ENCODE measurements at regions not wholly inside any gene's neighbourhood (a gene's known extent, or its start where the extent isn't known, plus 50 kb on each side); places are given as distances from the start of the nearest gene placed in this dataset.
"Not testable (repeated sequence)": the region's sequence is repeated elsewhere in the genome, so short reads cannot be mapped to it uniquely, and the experiment has no call there.

- FAIRE-seq = no peak
Observed at GRCh38 chr3:153379516-153379915, 217.5 kb downstream of the RAP2B start.

- FAIRE-seq = no peak
Observed at GRCh38 chr3:153385343-153385742, 223.3 kb downstream of the RAP2B start.

DNA sequence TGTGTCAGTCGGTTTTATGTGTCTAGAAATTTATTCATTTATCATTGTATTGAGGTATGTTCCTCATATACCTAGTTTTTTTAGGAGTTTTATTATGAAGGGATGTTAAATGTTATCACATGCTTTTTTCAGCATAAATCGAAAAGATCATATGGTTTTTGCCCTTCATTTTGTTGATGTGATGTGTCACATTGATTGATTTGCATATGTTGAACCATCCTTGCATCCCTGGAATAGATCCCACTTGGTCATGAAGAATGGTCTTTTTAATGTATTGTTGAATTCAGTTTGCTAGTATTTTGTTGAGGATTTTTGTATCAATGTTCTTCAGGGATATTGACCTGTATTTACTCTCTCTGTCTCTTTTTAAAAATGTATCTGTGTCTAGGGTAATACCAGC is 230.3 kb downstream of the RAP2B start:
- FAIRE-seq = no peak

- FAIRE-seq = no peak
Observed at GRCh38 chr3:153394017-153394416, 232.0 kb downstream of the RAP2B start.

- FAIRE-seq = no peak
Observed at GRCh38 chr3:153396581-153396980, 234.6 kb downstream of the RAP2B start.

DNA sequence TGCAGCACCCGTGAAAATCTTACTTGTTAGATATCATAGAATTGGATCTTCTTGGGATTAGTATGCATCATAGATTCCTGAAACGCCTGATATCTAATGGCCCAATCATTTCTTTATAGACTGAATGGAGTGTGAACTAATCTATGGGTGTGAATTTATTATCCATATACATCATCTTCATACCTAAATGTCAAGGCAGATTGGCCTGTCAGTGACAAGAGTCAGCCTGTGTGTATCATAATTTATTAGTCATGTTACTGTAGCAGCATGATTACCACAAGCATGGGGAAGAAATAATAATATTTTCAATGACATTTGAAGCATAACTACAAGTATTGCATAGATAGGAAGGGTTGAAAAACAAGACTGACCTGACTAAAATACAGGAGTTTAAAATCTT is 235.8 kb downstream of the RAP2B start:
- FAIRE-seq = no peak

- no peak for FAIRE-seq
Observed at GRCh38 chr3:153399636-153400035, 237.6 kb downstream of the RAP2B start.

- no peak for FAIRE-seq
Observed at GRCh38 chr3:153400641-153401040, 238.6 kb downstream of the RAP2B start.

- no peak for FAIRE-seq
Observed at GRCh38 chr3:153404157-153404556, 242.1 kb downstream of the RAP2B start.

- FAIRE-seq = not testable (repeated sequence)
Observed at GRCh38 chr3:153405320-153405719, 243.3 kb downstream of the RAP2B start.

- FAIRE-seq = no peak
Observed at GRCh38 chr3:153410517-153410916, 248.5 kb downstream of the RAP2B start.

DNA sequence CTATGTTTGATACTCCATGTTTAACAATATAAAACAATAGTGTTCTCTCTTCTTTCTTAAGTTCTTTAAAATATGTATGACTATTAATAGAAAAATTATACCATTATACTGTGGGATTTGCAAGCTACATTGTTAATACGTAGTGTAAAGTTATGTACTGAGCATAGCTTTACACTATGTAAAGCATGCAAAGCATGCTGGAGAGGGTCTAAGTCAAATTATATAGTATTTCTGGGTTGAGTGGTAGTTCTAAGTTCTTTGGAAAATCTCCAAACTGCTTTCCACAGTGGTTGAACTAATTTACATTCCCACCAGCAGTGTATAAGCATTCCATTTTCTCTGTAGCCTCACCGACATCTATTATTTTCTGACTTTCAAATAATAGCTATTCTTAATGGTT is 253.0 kb downstream of the RAP2B start:
- FAIRE-seq = no peak

GRCh38 chr3:153422314-153422713 is 260.3 kb downstream of the RAP2B start:
- FAIRE-seq = no peak

- FAIRE-seq = not testable (repeated sequence)
Observed at GRCh38 chr3:153423820-153424219, 261.8 kb downstream of the RAP2B start.

GRCh38 chr3:153426344-153426743 is 264.3 kb downstream of the RAP2B start:
- no peak for FAIRE-seq

GRCh38 chr3:153426803-153427202 is 264.8 kb downstream of the RAP2B start:
- FAIRE-seq = no peak

DNA sequence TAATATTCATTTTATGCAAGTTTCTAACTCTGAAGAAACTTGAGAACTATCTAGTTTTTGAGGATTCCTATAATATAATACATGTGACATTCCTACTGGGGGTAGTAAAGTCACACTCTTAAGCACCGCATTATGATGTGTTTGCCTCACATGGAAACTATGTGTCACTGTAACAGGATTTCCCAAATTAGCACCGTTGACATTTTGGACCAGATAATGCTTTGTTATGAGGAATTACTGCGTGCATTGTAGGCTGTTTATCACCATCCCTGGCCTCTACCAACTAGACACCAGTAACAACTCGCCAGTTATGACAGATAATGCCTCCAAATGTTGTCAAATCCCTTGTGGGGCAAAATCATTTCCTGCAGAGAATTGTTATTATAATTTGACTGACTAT is 267.8 kb downstream of the RAP2B start:
- FAIRE-seq = no peak

GRCh38 chr3:153431076-153431475 is 269.1 kb downstream of the RAP2B start:
- no peak for FAIRE-seq

GRCh38 chr3:153437666-153438065 is 275.6 kb downstream of the RAP2B start:
- FAIRE-seq = no peak

DNA sequence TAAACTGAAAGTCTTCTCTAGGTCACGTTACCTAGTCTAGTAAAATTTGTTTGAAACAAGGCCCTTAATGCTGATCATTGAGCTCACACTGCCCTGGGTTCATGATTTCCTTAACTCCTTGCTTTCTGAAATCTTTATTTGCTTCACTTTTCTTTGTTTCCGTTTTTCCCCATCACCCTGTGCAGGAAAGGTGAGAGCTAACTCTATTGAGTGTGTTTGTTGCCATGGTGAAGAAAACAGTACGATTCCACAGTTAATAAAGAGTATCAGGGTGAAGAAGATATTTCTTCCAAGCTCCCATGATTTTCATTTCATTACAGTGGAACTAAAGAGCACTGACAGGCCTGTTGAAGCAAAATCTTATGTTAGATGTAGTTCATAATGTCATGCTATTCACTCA is 276.2 kb downstream of the RAP2B start:
- no peak for FAIRE-seq

- no peak for FAIRE-seq
Observed at GRCh38 chr3:153439780-153440179, 277.8 kb downstream of the RAP2B start.

GRCh38 chr3:153440311-153440710 is 278.3 kb downstream of the RAP2B start:
- FAIRE-seq = no peak

DNA sequence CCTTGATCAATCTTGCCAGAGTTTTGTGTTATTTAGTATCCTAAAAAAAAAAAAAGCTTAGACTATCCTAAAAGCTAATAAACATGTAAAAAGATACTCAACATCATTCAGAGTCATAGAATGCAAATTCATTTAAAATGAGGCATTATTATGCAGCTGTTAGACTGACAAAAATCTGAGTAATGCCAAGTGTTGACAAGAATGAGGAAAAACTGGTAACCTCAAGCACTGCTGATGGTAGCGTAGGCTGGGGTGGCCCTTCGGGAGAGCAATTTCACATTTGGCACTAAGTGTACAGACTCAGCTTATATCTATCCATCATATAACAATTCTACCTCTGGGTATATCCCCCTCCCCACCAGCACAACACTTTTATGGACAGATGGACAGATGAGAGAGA is 280.4 kb downstream of the RAP2B start:
- no peak for FAIRE-seq

GRCh38 chr3:153442799-153443487 is 280.9 kb downstream of the RAP2B start:
- no peak for FAIRE-seq

- no peak for FAIRE-seq
Observed at GRCh38 chr3:153443961-153444360, 281.9 kb downstream of the RAP2B start.

All from endometrium (tissue), 2 donors.